WTC11 (cell line): ENCODE measurements at regions not wholly inside any gene's neighbourhood (a gene's known extent, or its start where the extent isn't known, plus 50 kb on each side); places are given as distances from the start of the nearest gene placed in this dataset.

Source experiments
- ATAC-seq: fragments of 200-7000 bp; cut with Tn5 transposase; 2 replicates; pipeline ENCODE4 v1.10.0; 2021; ENCODE audit warnings: mild to moderate bottlenecking, moderate library complexity
- CTCF ChIA-PET: fragments of 300-600 bp; sonication (Branson Sonifier 250); formaldehyde crosslinking; loops from one replicate; lab custom pipeline; 2021; ENCODE audit warnings: antibody characterized with exemption; lab: Charles Lee
- POLR2A ChIA-PET: fragments of 350-600 bp; sonication (Branson Sonifier 250); formaldehyde crosslinking; loops from one replicate; lab custom pipeline; 2021; ENCODE audit warnings: antibody characterized with exemption; lab: Charles Lee
- DNase-seq: peaks from one replicate; pipeline ENCODE4 v3.0.0; 2021; ENCODE audit warnings: low spot score
- H3K27ac Mint-ChIP-seq: 2 replicates; pipeline ENCODE4 v1.8.0; 2021; ENCODE audit warnings: mixed read lengths
- H3K27me3 Mint-ChIP-seq: 2 replicates; pipeline ENCODE4 v1.8.0; 2021; ENCODE audit warnings: low read depth, mild to moderate bottlenecking, moderate library complexity, mixed read lengths
- H3K36me3 Mint-ChIP-seq: 2 replicates; pipeline ENCODE4 v1.8.0; 2021; ENCODE audit warnings: mixed read lengths
- H3K4me1 Mint-ChIP-seq: 2 replicates; pipeline ENCODE4 v1.8.0; 2022; ENCODE audit warnings: mixed read lengths
- H3K4me3 Mint-ChIP-seq: 2 replicates; pipeline ENCODE4 v1.8.0; 2021; ENCODE audit warnings: mild to moderate bottlenecking, moderate library complexity, mixed read lengths
- H3K9me3 Mint-ChIP-seq: 2 replicates; pipeline ENCODE4 v1.8.0; 2021; ENCODE audit warnings: mixed read lengths
- ARID4B ChIP-seq: sonication (generic); formaldehyde crosslinking; IDR thresholded peaks from 2 replicates; pipeline ENCODE4 v1.8.0; 2023; ENCODE audit warnings: missing genetic modification reagents, mild to moderate bottlenecking, borderline replicate concordance
- ATF2 ChIP-seq: sonication (generic); formaldehyde crosslinking; IDR thresholded peaks from 2 replicates; pipeline ENCODE4 v1.8.1; 2022; ENCODE audit warnings: low read depth, missing genetic modification reagents, borderline replicate concordance
- ATF3 ChIP-seq: sonication (generic); formaldehyde crosslinking; conservative IDR thresholded peaks from 2 replicates; pipeline ENCODE4 v1.8.1; 2022; ENCODE audit warnings: mild to moderate bottlenecking, missing genetic modification reagents
- FOXK1 ChIP-seq: sonication (generic); formaldehyde crosslinking; IDR thresholded peaks from 2 replicates; pipeline ENCODE4 v1.8.0; 2022; ENCODE audit warnings: mild to moderate bottlenecking, moderate library complexity, missing genetic modification reagents
- FOXP4 ChIP-seq: sonication (generic); formaldehyde crosslinking; IDR thresholded peaks from 2 replicates; pipeline ENCODE4 v1.8.0; 2022; ENCODE audit warnings: mild to moderate bottlenecking, missing genetic modification reagents
- GABPB1 ChIP-seq: sonication (generic); formaldehyde crosslinking; IDR thresholded peaks from 2 replicates; pipeline ENCODE4 v1.8.1; 2023; ENCODE audit warnings: mild to moderate bottlenecking, missing genetic modification reagents
- HMGA2 ChIP-seq: fragments of 250-450 bp; sonication (Bioruptor Pico); IDR thresholded peaks from 2 replicates; pipeline ENCODE4 v1.4.0; 2021; ENCODE audit warnings: mild to moderate bottlenecking, moderate library complexity
- MAX ChIP-seq: sonication (generic); formaldehyde crosslinking; IDR thresholded peaks from 2 replicates; pipeline ENCODE4 v1.8.0; 2022; ENCODE audit warnings: mild to moderate bottlenecking, missing genetic modification reagents
- MXD4 ChIP-seq: fragments of 250-450 bp; sonication (Bioruptor Pico); IDR thresholded peaks from 2 replicates; pipeline ENCODE4 v1.8.0; 2021; ENCODE audit warnings: mild to moderate bottlenecking, moderate library complexity, borderline replicate concordance
- NR1H2 ChIP-seq: sonication (generic); formaldehyde crosslinking; IDR thresholded peaks from 2 replicates; pipeline ENCODE4 v1.9.0; 2021; ENCODE audit warnings: mild to moderate bottlenecking, moderate library complexity, missing genetic modification reagents
- OVOL2 ChIP-seq: fragments of 250-450 bp; sonication (Bioruptor Pico); IDR thresholded peaks from 2 replicates; pipeline ENCODE4 v1.9.0; 2021; ENCODE audit warnings: mild to moderate bottlenecking, borderline replicate concordance
- SP1 ChIP-seq: sonication (generic); formaldehyde crosslinking; conservative IDR thresholded peaks from 2 replicates; pipeline ENCODE4 v1.8.1; 2022; ENCODE audit warnings: missing genetic modification reagents
- TP53 ChIP-seq: sonication (generic); formaldehyde crosslinking; IDR thresholded peaks from 2 replicates; pipeline ENCODE4 v1.8.1; 2023; ENCODE audit warnings: mild to moderate bottlenecking, missing genetic modification reagents
- ZBTB43 ChIP-seq: sonication (generic); formaldehyde crosslinking; IDR thresholded peaks from 2 replicates; pipeline ENCODE4 v1.8.1; 2023; ENCODE audit warnings: mild to moderate bottlenecking, missing genetic modification reagents
- ZNF317 ChIP-seq: sonication (generic); formaldehyde crosslinking; IDR thresholded peaks from 2 replicates; pipeline ENCODE4 v1.8.1; 2023; ENCODE audit warnings: low read depth, mild to moderate bottlenecking, moderate library complexity, missing genetic modification reagents, borderline replicate concordance

- Mint-ChIP-seq H3K9me3 (peaks cover 11% of the 10 kb centered on the region), H3K4me3 (no peak overlapping the region), H3K27me3 (no peaks in the 10 kb centered on the region), H3K4me1 (peaks cover 19% of the 10 kb centered on the region), H3K36me3 (no peaks in the 10 kb centered on the region), H3K27ac (no peak overlapping the region)
- POLR2A ChIA-PET = no interaction called here
- no peak for TF ChIP-seq FOXP4 (CRISPR knock-in tag)
- DNase-seq (no peak), ATAC-seq (no peak)
- CTCF ChIA-PET = no interaction called here
Observed at GRCh38 chr3:187445356-187445755, 77.2 kb downstream of the RTP4 start.

- H3K4me1 Mint-ChIP-seq = no peaks in the 10 kb centered on the region
- TF ChIP-seq NR1H2 (CRISPR knock-in tag) (no peak), TP53 (CRISPR knock-in tag) (no peak), ZNF317 (CRISPR knock-in tag) (no peak), HMGA2 (CRISPR knock-in tag) (no peak), SP1 (CRISPR knock-in tag) (no peak), FOXK1 (CRISPR knock-in tag) (no peak), ATF2 (CRISPR knock-in tag) (no peak), OVOL2 (CRISPR knock-in tag) (no peak), GABPB1 (CRISPR knock-in tag) (no peak), MXD4 (CRISPR knock-in tag) (no peak), MAX (CRISPR knock-in tag) (no peak), ZBTB43 (CRISPR knock-in tag) (no peak), ATF3 (no peak), ARID4B (CRISPR knock-in tag) (no peak)
- TF ChIP-seq, all 79 proteins: peak for 0
- ChIA-PET CTCF (no interaction called here), POLR2A (no interaction called here)
- ATAC-seq (no peak), DNase-seq (no peak)
- Mint-ChIP-seq H3K9me3 (peaks cover 27% of the 10 kb centered on the region), H3K36me3 (peaks cover 12% of the 10 kb centered on the region), H3K27me3 (no peaks in the 10 kb centered on the region), H3K4me3 (no peak overlapping the region), H3K27ac (no peak overlapping the region)
Observed at GRCh38 chr3:187434524-187434923, 66.3 kb downstream of the RTP4 start.
